ENCODE measurements at regions not wholly inside any gene's neighbourhood (a gene's known extent, or its start where the extent isn't known, plus 50 kb on each side); places are given as distances from the start of the nearest gene placed in this dataset.

DNA sequence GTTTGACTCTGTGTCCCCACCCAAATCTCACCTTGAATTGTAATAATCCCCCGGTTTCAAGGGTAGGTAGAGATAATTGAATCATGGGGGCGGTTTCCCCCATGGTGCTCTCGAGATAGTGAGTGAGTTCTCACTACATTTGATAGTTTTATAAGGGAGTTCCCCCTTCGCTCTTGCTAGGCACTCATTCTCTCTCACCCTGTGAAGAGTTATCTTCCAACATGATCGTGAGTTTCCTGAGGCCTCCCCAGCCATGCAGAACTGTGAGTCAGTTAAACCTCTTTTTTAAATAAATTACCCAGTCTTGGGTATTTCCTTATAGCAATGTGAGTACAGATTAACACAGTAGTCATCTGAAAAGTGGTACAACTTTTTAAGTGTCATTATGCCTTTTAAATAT is 913.5 kb upstream of the LRRN3 start:
- no peak for DNase-seq
- H3K27me3 ChIP-seq (ENCODE audit: low read length) = no peaks in the 10 kb centered on the region
- no peaks in the 10 kb centered on the region for H3K79me2 ChIP-seq (ENCODE audit: low read length)
- H3K4me1 ChIP-seq (ENCODE audit: low read length) = no peaks in the 10 kb centered on the region
- no peak overlapping the region for H3K9ac ChIP-seq (ENCODE audit: low read length)
- no peak overlapping the region for H3K4me2 ChIP-seq (ENCODE audit: low read depth, low read length, poor library complexity, severe bottlenecking)
- H3K9me2 ChIP-seq (replicated peaks; ENCODE audit: insufficient read depth, low read length) = no peaks in the 10 kb centered on the region; the same call in 1 of the 2 replicates
- no peaks in the 10 kb centered on the region for H4K20me1 ChIP-seq (ENCODE audit: insufficient read depth, low read depth, low read length)
- no peak overlapping the region for H3K27ac ChIP-seq (ENCODE audit: low read length)
- H2AFZ ChIP-seq (ENCODE audit: low read length) = no peak overlapping the region
- H3K9me3 ChIP-seq (ENCODE audit: low read length) = peaks cover 8% of the 10 kb centered on the region; the same call in 1 of the 2 replicates
- no peaks in the 10 kb centered on the region for H3K36me3 ChIP-seq (ENCODE audit: insufficient read depth, low read length)
- H3K4me3 ChIP-seq (ENCODE audit: low read length) = no peak overlapping the region

DNA sequence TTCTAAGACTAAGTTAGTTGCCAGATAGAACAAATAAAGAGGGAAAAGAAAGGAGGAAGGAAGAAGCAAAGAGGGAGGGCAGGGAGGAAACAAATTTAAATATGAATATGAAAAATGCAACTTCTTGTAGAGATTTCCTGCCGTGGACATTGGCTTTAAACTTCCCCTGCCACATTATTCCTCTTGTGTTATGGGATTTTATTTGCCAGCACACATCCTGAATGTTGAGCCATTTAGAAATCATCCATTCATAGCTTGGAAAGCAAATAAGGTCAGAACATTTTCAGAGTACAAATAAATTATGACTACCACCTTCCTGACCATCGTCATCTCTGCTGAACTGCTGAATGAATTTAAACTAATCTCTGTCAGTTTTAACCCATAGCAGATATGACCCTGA is 911.9 kb upstream of the LRRN3 start:
- H4K20me1 ChIP-seq (ENCODE audit: insufficient read depth, low read depth, low read length) = no peaks in the 10 kb centered on the region
- H3K27ac ChIP-seq (ENCODE audit: low read length) = no peak overlapping the region
- peaks cover 8% of the 10 kb centered on the region; the same call in 1 of the 2 replicates for H3K9me3 ChIP-seq (ENCODE audit: low read length)
- H3K9me2 ChIP-seq (replicated peaks; ENCODE audit: insufficient read depth, low read length) = no peaks in the 10 kb centered on the region; the same call in 1 of the 2 replicates
- no peak overlapping the region for H2AFZ ChIP-seq (ENCODE audit: low read length)
- H3K4me1 ChIP-seq (ENCODE audit: low read length) = no peaks in the 10 kb centered on the region
- no peaks in the 10 kb centered on the region for H3K27me3 ChIP-seq (ENCODE audit: low read length)
- H3K9ac ChIP-seq (ENCODE audit: low read length) = no peak overlapping the region
- no peak overlapping the region for H3K4me2 ChIP-seq (ENCODE audit: low read depth, low read length, poor library complexity, severe bottlenecking)
- H3K79me2 ChIP-seq (ENCODE audit: low read length) = no peaks in the 10 kb centered on the region
- DNase-seq = no peak
- no peak overlapping the region for H3K4me3 ChIP-seq (ENCODE audit: low read length)
- H3K36me3 ChIP-seq (ENCODE audit: insufficient read depth, low read length) = no peaks in the 10 kb centered on the region

DNA sequence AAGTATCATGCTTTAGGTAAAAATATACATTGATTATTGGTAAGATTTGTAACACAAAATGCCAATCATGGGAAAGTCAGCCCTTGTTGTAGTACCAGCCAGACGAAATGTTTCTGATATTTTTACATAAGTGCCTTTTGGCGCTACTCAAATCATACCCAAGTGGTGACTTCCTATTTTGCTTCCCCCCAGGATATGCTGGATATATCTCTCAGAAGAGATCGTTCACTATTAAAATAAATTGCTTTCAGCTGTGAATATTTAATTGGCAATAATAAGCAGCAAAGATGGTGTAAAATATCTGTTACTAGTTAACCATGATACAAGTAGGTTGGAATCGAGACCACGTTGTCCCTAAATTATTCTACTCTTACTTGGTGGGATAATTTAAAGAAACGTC is 909.2 kb upstream of the LRRN3 start:
- H3K4me3 ChIP-seq (ENCODE audit: low read length) = no peak overlapping the region

GRCh38 chr7:110186334-110186733 is 904.6 kb upstream of the LRRN3 start:
- Histone ChIP-seq H3K27ac (ENCODE audit: low read length) (no peak overlapping the region), H3K9me2 (replicated peaks; ENCODE audit: insufficient read depth, low read length) (no peaks in the 10 kb centered on the region), H3K27me3 (ENCODE audit: low read length) (no peaks in the 10 kb centered on the region), H3K4me1 (ENCODE audit: low read length) (no peaks in the 10 kb centered on the region), H3K4me2 (ENCODE audit: low read depth, low read length, poor library complexity, severe bottlenecking) (no peak overlapping the region), H3K4me3 (ENCODE audit: low read length) (no peak overlapping the region), H3K79me2 (ENCODE audit: low read length) (no peaks in the 10 kb centered on the region), H4K20me1 (ENCODE audit: insufficient read depth, low read depth, low read length) (no peaks in the 10 kb centered on the region), H3K36me3 (ENCODE audit: insufficient read depth, low read length) (no peaks in the 10 kb centered on the region), H3K9ac (ENCODE audit: low read length) (no peak overlapping the region), H3K9me3 (ENCODE audit: low read length) (peaks cover 3% of the 10 kb centered on the region; the same call in 1 of the 2 replicates), H2AFZ (ENCODE audit: low read length) (no peak overlapping the region)
- no peak for DNase-seq

More for the DNA sequence above, 909.2 kb upstream of the LRRN3 start:
- DNase-seq = no peak
- H3K9me3 ChIP-seq (ENCODE audit: low read length) = 0 out of 2 replicates have a peak, but pooled peaks cover 8% of the 10 kb centered on the region
- no peaks in the 10 kb centered on the region for H3K27me3 ChIP-seq (ENCODE audit: low read length)
- no peaks in the 10 kb centered on the region; the same call in 1 of the 2 replicates for H3K9me2 ChIP-seq (replicated peaks; ENCODE audit: insufficient read depth, low read length)
- no peak overlapping the region for H3K9ac ChIP-seq (ENCODE audit: low read length)
- H3K79me2 ChIP-seq (ENCODE audit: low read length) = no peaks in the 10 kb centered on the region
- H3K27ac ChIP-seq (ENCODE audit: low read length) = no peak overlapping the region
- no peaks in the 10 kb centered on the region for H3K36me3 ChIP-seq (ENCODE audit: insufficient read depth, low read length)
- H3K4me2 ChIP-seq (ENCODE audit: low read depth, low read length, poor library complexity, severe bottlenecking) = no peak overlapping the region
- H3K4me1 ChIP-seq (ENCODE audit: low read length) = no peaks in the 10 kb centered on the region
- H2AFZ ChIP-seq (ENCODE audit: low read length) = no peak overlapping the region
- no peaks in the 10 kb centered on the region for H4K20me1 ChIP-seq (ENCODE audit: insufficient read depth, low read depth, low read length)

- Histone ChIP-seq H3K27ac (ENCODE audit: low read length) (no peak overlapping the region), H3K36me3 (ENCODE audit: insufficient read depth, low read length) (no peaks in the 10 kb centered on the region), H3K9me2 (replicated peaks; ENCODE audit: insufficient read depth, low read length) (no peaks in the 10 kb centered on the region), H2AFZ (ENCODE audit: low read length) (no peak overlapping the region), H3K79me2 (ENCODE audit: low read length) (no peaks in the 10 kb centered on the region), H3K9me3 (ENCODE audit: low read length) (peaks cover 3% of the 10 kb centered on the region; the same call in 1 of the 2 replicates), H3K9ac (ENCODE audit: low read length) (no peak overlapping the region), H3K4me1 (ENCODE audit: low read length) (no peaks in the 10 kb centered on the region), H4K20me1 (ENCODE audit: insufficient read depth, low read depth, low read length) (no peaks in the 10 kb centered on the region), H3K4me2 (ENCODE audit: low read depth, low read length, poor library complexity, severe bottlenecking) (no peak overlapping the region), H3K4me3 (ENCODE audit: low read length) (no peak overlapping the region), H3K27me3 (ENCODE audit: low read length) (no peaks in the 10 kb centered on the region)
- DNase-seq = no peak
Measured at GRCh38 chr7:110187877-110188554, 902.9 kb upstream of the LRRN3 start.

- H3K79me2 ChIP-seq (ENCODE audit: low read length) = no peaks in the 10 kb centered on the region
- H3K27me3 ChIP-seq (ENCODE audit: low read length) = no peaks in the 10 kb centered on the region
- no peak overlapping the region for H3K4me2 ChIP-seq (ENCODE audit: low read depth, low read length, poor library complexity, severe bottlenecking)
- H3K4me1 ChIP-seq (ENCODE audit: low read length) = no peaks in the 10 kb centered on the region
- no peak overlapping the region for H3K4me3 ChIP-seq (ENCODE audit: low read length)
- no peak overlapping the region for H3K27ac ChIP-seq (ENCODE audit: low read length)
- H3K9ac ChIP-seq (ENCODE audit: low read length) = no peak overlapping the region
- no peaks in the 10 kb centered on the region for H3K36me3 ChIP-seq (ENCODE audit: insufficient read depth, low read length)
- H4K20me1 ChIP-seq (ENCODE audit: insufficient read depth, low read depth, low read length) = no peaks in the 10 kb centered on the region
- H2AFZ ChIP-seq (ENCODE audit: low read length) = no peak overlapping the region
- H3K9me3 ChIP-seq (ENCODE audit: low read length) = peaks cover 11% of the 10 kb centered on the region
- DNase-seq = no peak
- no peaks in the 10 kb centered on the region for H3K9me2 ChIP-seq (replicated peaks; ENCODE audit: insufficient read depth, low read length)
Measured at GRCh38 chr7:110204527-110204926, 886.4 kb upstream of the LRRN3 start.

GRCh38 chr7:110205899-110206298 is 885.0 kb upstream of the LRRN3 start:
- no peaks in the 10 kb centered on the region for H3K9me2 ChIP-seq (replicated peaks; ENCODE audit: insufficient read depth, low read length)
- no peaks in the 10 kb centered on the region for H3K27me3 ChIP-seq (ENCODE audit: low read length)
- no peaks in the 10 kb centered on the region for H3K79me2 ChIP-seq (ENCODE audit: low read length)
- H3K4me2 ChIP-seq (ENCODE audit: low read depth, low read length, poor library complexity, severe bottlenecking) = no peak overlapping the region
- no peak overlapping the region for H3K27ac ChIP-seq (ENCODE audit: low read length)
- H3K4me1 ChIP-seq (ENCODE audit: low read length) = no peaks in the 10 kb centered on the region
- H3K4me3 ChIP-seq (ENCODE audit: low read length) = no peak overlapping the region
- DNase-seq = no peak
- H3K9me3 ChIP-seq (ENCODE audit: low read length) = peaks cover 11% of the 10 kb centered on the region
- H4K20me1 ChIP-seq (ENCODE audit: insufficient read depth, low read depth, low read length) = no peaks in the 10 kb centered on the region
- no peak overlapping the region for H3K9ac ChIP-seq (ENCODE audit: low read length)
- H3K36me3 ChIP-seq (ENCODE audit: insufficient read depth, low read length) = no peaks in the 10 kb centered on the region
- H2AFZ ChIP-seq (ENCODE audit: low read length) = no peak overlapping the region

DNA sequence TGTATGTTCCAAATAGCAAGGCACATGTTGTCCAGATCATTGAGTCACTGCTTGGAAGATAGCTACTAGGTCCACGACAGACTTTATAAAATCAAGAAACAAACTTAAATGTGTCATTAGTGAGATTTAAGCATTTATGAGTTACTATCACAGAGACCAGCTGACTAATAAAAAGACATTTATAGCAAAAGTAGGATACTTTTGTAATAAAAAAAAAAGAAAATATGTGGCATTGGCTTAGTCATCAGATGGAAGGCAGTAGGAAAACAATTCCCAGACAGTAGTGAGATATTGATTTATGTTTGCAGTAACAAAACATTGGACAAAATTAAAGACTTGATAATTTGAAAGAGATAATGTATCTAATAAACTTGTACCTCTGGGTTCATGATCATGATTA is 881.0 kb upstream of the LRRN3 start:
- H3K36me3 ChIP-seq (ENCODE audit: insufficient read depth, low read length) = no peaks in the 10 kb centered on the region
- no peak overlapping the region for H2AFZ ChIP-seq (ENCODE audit: low read length)
- H3K79me2 ChIP-seq (ENCODE audit: low read length) = no peaks in the 10 kb centered on the region
- no peak overlapping the region for H3K27ac ChIP-seq (ENCODE audit: low read length)
- H3K9ac ChIP-seq (ENCODE audit: low read length) = no peak overlapping the region
- H3K4me1 ChIP-seq (ENCODE audit: low read length) = no peaks in the 10 kb centered on the region
- H4K20me1 ChIP-seq (ENCODE audit: insufficient read depth, low read depth, low read length) = no peaks in the 10 kb centered on the region
- H3K9me2 ChIP-seq (replicated peaks; ENCODE audit: insufficient read depth, low read length) = no peaks in the 10 kb centered on the region; the same call in 1 of the 2 replicates
- no peak overlapping the region for H3K4me3 ChIP-seq (ENCODE audit: low read length)
- H3K9me3 ChIP-seq (ENCODE audit: low read length) = peaks cover 8% of the 10 kb centered on the region
- DNase-seq = no peak
- no peaks in the 10 kb centered on the region for H3K27me3 ChIP-seq (ENCODE audit: low read length)
- no peak overlapping the region for H3K4me2 ChIP-seq (ENCODE audit: low read depth, low read length, poor library complexity, severe bottlenecking)

Data from Karpas-422 (cell line).